ENCODE measurements at regions not wholly inside any gene's neighbourhood (a gene's known extent, or its start where the extent isn't known, plus 50 kb on each side); places are given as distances from the start of the nearest gene placed in this dataset.

DNA sequence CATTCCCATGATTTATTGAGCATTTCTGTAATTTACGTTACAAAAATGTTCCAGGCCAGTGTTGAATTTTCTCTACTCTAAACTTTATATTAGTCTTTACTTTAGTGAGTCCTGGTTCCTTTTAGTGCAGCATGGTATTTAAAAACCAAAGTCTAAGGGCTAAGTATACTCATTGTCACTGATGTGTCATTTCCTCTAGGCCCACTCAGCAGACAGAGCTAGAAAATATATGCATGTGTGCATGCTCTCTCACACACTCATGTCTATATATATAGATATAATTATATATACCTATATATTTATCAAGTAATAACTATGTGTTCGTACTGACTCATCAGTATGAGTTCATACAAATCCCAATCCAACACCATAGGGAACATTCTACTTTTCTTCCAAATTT, 132.5 kb upstream of the SLC8A1 start:
- no peaks in the 10 kb centered on the region for H3K36me3 ChIP-seq (ENCODE audit: control insufficient read depth in 4 of 4, insufficient read depth in 3 of 4, low read depth in 1 of 4, low read length in 3 of 4)
- H3K27me3 ChIP-seq (ENCODE audit: control insufficient read depth in 4 of 4, insufficient read depth in 4 of 4, low read length in 3 of 4) = no peaks in the 10 kb centered on the region
- no peak overlapping the region for H3K4me3 ChIP-seq (ENCODE audit: low read depth in 1 of 3, low read length in 3 of 3)
- TF ChIP-seq, protein P1, sequence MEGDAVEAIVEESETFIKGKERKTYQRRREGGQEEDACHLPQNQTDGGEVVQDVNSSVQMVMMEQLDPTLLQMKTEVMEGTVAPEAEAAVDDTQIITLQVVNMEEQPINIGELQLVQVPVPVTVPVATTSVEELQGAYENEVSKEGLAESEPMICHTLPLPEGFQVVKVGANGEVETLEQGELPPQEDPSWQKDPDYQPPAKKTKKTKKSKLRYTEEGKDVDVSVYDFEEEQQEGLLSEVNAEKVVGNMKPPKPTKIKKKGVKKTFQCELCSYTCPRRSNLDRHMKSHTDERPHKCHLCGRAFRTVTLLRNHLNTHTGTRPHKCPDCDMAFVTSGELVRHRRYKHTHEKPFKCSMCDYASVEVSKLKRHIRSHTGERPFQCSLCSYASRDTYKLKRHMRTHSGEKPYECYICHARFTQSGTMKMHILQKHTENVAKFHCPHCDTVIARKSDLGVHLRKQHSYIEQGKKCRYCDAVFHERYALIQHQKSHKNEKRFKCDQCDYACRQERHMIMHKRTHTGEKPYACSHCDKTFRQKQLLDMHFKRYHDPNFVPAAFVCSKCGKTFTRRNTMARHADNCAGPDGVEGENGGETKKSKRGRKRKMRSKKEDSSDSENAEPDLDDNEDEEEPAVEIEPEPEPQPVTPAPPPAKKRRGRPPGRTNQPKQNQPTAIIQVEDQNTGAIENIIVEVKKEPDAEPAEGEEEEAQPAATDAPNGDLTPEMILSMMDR (IDR thresholded peaks at IDR 0.05; ENCODE audit: low read depth, low read length, missing input control) = no peak
- TF ChIP-seq TAF1 (conservative IDR thresholded peaks at IDR 0.05) = no peak
- TF ChIP-seq HNF4G (IDR thresholded peaks at IDR 0.05) = no peak
- TF ChIP-seq SP1 (IDR thresholded peaks at IDR 0.05) = no peak
- TF ChIP-seq NR2F2 (IDR thresholded peaks at IDR 0.05) = no peak
- TF ChIP-seq JUND (IDR thresholded peaks at IDR 0.05) = no peak
- TF ChIP-seq FOXA2 (IDR thresholded peaks at IDR 0.05) = no peak
- TF ChIP-seq, protein P2, sequence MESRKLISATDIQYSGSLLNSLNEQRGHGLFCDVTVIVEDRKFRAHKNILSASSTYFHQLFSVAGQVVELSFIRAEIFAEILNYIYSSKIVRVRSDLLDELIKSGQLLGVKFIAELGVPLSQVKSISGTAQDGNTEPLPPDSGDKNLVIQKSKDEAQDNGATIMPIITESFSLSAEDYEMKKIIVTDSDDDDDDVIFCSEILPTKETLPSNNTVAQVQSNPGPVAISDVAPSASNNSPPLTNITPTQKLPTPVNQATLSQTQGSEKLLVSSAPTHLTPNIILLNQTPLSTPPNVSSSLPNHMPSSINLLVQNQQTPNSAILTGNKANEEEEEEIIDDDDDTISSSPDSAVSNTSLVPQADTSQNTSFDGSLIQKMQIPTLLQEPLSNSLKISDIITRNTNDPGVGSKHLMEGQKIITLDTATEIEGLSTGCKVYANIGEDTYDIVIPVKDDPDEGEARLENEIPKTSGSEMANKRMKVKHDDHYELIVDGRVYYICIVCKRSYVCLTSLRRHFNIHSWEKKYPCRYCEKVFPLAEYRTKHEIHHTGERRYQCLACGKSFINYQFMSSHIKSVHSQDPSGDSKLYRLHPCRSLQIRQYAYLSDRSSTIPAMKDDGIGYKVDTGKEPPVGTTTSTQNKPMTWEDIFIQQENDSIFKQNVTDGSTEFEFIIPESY (IDR thresholded peaks at IDR 0.05) = no peak
- TF ChIP-seq FOXA1 (IDR thresholded peaks at IDR 0.05) = no peak
- H3K27ac ChIP-seq (ENCODE audit: low read depth in 1 of 2, low read length in 2 of 2) = no peak overlapping the region
- WGBS = 76% methylated on average over 2 of the region's 2 CpGs
- H3K9ac ChIP-seq (ENCODE audit: low read depth in 1 of 2, low read length in 2 of 2) = no peak overlapping the region
- no peak for DNase-seq (ENCODE audit: low spot score)
- H3K4me1 ChIP-seq (ENCODE audit: control insufficient read depth in 4 of 4, insufficient read depth in 4 of 4, low read length in 3 of 4) = no peaks in the 10 kb centered on the region
- H3K9me3 ChIP-seq (ENCODE audit: control insufficient read depth in 4 of 4, low read length in 3 of 4) = no peaks in the 10 kb centered on the region

DNA sequence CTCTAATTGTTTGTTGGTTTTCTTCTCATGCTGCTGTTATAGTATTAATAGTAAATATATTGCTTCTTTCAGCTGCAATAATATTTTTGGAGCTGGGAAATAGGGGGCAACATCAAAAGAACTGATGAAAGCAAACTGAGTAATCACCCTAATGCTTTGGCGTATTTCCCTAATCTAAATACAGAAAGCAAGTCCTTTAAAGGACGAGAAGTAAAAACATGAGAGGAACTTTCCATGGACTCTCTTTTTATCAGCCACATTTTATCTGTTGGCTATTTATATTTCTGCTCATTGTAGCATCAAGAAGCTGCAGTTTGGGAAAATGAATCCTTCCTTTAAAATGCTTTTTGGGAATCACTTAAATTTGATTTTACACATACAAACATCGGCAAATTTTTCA, 139.9 kb upstream of the SLC8A1 start:
- no peak for DNase-seq (ENCODE audit: low spot score)
- H3K27me3 ChIP-seq (ENCODE audit: control insufficient read depth in 4 of 4, insufficient read depth in 4 of 4, low read length in 3 of 4) = no peaks in the 10 kb centered on the region
- no peaks in the 10 kb centered on the region for H3K36me3 ChIP-seq (ENCODE audit: control insufficient read depth in 4 of 4, insufficient read depth in 3 of 4, low read depth in 1 of 4, low read length in 3 of 4)
- no peak overlapping the region for H3K27ac ChIP-seq (ENCODE audit: low read depth in 1 of 2, low read length in 2 of 2)
- 53% methylated on average over 3 of the region's 3 CpGs for whole genome bisulfite sequencing
- no peaks in the 10 kb centered on the region for H3K4me1 ChIP-seq (ENCODE audit: control insufficient read depth in 4 of 4, insufficient read depth in 4 of 4, low read length in 3 of 4)
- H3K9ac ChIP-seq (ENCODE audit: low read depth in 1 of 2, low read length in 2 of 2) = no peak overlapping the region
- TF ChIP-seq, protein P2 (IDR thresholded peaks at IDR 0.05) = no peak
- TF ChIP-seq FOXA2 (IDR thresholded peaks at IDR 0.05) (no peak), TAF1 (conservative IDR thresholded peaks at IDR 0.05) (no peak), RXRA (IDR thresholded peaks at IDR 0.05) (no peak), NR2F2 (IDR thresholded peaks at IDR 0.05) (no peak), EGR1 (IDR thresholded peaks at IDR 0.05; ENCODE audit: low read depth in 2 of 2) (no peak), JUND (IDR thresholded peaks at IDR 0.05) (no peak), YY1 (IDR thresholded peaks at IDR 0.05) (no peak), RAD21 (IDR thresholded peaks at IDR 0.05) (no peak), FOXA1 (IDR thresholded peaks at IDR 0.05) (no peak), SP1 (IDR thresholded peaks at IDR 0.05) (no peak), HNF4G (IDR thresholded peaks at IDR 0.05) (no peak)
- TF ChIP-seq, protein P3, sequence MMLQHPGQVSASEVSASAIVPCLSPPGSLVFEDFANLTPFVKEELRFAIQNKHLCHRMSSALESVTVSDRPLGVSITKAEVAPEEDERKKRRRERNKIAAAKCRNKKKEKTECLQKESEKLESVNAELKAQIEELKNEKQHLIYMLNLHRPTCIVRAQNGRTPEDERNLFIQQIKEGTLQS (IDR thresholded peaks at IDR 0.05) = no peak
- TF ChIP-seq, protein P1 (IDR thresholded peaks at IDR 0.05; ENCODE audit: low read depth, low read length, missing input control) = no peak
- TF ChIP-seq, protein P4, sequence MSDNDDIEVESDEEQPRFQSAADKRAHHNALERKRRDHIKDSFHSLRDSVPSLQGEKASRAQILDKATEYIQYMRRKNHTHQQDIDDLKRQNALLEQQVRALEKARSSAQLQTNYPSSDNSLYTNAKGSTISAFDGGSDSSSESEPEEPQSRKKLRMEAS (IDR thresholded peaks at IDR 0.05) = no peak
- TF ChIP-seq, protein P5, sequence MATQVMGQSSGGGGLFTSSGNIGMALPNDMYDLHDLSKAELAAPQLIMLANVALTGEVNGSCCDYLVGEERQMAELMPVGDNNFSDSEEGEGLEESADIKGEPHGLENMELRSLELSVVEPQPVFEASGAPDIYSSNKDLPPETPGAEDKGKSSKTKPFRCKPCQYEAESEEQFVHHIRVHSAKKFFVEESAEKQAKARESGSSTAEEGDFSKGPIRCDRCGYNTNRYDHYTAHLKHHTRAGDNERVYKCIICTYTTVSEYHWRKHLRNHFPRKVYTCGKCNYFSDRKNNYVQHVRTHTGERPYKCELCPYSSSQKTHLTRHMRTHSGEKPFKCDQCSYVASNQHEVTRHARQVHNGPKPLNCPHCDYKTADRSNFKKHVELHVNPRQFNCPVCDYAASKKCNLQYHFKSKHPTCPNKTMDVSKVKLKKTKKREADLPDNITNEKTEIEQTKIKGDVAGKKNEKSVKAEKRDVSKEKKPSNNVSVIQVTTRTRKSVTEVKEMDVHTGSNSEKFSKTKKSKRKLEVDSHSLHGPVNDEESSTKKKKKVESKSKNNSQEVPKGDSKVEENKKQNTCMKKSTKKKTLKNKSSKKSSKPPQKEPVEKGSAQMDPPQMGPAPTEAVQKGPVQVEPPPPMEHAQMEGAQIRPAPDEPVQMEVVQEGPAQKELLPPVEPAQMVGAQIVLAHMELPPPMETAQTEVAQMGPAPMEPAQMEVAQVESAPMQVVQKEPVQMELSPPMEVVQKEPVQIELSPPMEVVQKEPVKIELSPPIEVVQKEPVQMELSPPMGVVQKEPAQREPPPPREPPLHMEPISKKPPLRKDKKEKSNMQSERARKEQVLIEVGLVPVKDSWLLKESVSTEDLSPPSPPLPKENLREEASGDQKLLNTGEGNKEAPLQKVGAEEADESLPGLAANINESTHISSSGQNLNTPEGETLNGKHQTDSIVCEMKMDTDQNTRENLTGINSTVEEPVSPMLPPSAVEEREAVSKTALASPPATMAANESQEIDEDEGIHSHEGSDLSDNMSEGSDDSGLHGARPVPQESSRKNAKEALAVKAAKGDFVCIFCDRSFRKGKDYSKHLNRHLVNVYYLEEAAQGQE (IDR thresholded peaks at IDR 0.05) = no peak
- H3K4me3 ChIP-seq (ENCODE audit: low read depth in 1 of 3, low read length in 3 of 3) = no peak overlapping the region
- no peaks in the 10 kb centered on the region for H3K9me3 ChIP-seq (ENCODE audit: control insufficient read depth in 4 of 4, low read length in 3 of 4)
